CD14-positive monocyte (primary cell): ENCODE measurements at regions not wholly inside any gene's neighbourhood (a gene's known extent, or its start where the extent isn't known, plus 50 kb on each side); places are given as distances from the start of the nearest gene placed in this dataset.

Experiments
- DNase-seq, 3 donors: peaks; one replicate each; pipeline ENCODE4 v3.0.0-alpha.2; 2011 to 2022
- H2AFZ ChIP-seq: 2 replicates; pipeline ENCODE4 v1.6.0; 2012; ENCODE audit warnings: mild to moderate bottlenecking, low read depth, low read length, inconsistent platforms; ENCODE audit not compliant: insufficient read depth, poor library complexity, severe bottlenecking
- H3K27ac ChIP-seq, 2 donors: 1 replicate in 1 of 2; 2 replicates in 1 of 2; pipeline ENCODE4 v1.5.1; 2012 to 2013; ENCODE audit warnings: low read length in 2 of 2, control low read depth in 1 of 2, inconsistent platforms in 1 of 2, low read depth in 1 of 2, mild to moderate bottlenecking in 1 of 2
- H3K27me3 ChIP-seq, 2 donors: one replicate each; pipeline versions ENCODE4 v1.6.0 to v1.6.1; 2011 to 2013; ENCODE audit warnings: low read length in 2 of 2; ENCODE audit not compliant: control insufficient read depth in 2 of 2, insufficient read depth in 2 of 2
- H3K36me3 ChIP-seq, 2 donors: replicated peaks in 1 of 2; 1 replicate in 1 of 2; 2 replicates in 1 of 2; pipeline versions ENCODE4 v1.5.1 to v1.6.1; 2012 to 2013; ENCODE audit warnings: low read length in 2 of 2, control low read depth in 1 of 2, inconsistent platforms in 1 of 2, mild to moderate bottlenecking in 1 of 2; ENCODE audit not compliant: insufficient read depth in 2 of 2, control insufficient read depth in 1 of 2
- H3K4me1 ChIP-seq, 2 donors: 1 replicate in 1 of 2; 2 replicates in 1 of 2; pipeline versions ENCODE4 v1.5.1 to v1.6.1; 2012 to 2013; ENCODE audit warnings: low read length in 2 of 2, control low read depth in 1 of 2, inconsistent platforms in 1 of 2, mild to moderate bottlenecking in 1 of 2, moderate library complexity in 1 of 2; ENCODE audit not compliant: insufficient read depth in 2 of 2, control insufficient read depth in 1 of 2
- H3K4me2 ChIP-seq: replicated peaks from 2 replicates; pipeline ENCODE3; 2012; ENCODE audit warnings: low read length, moderate library complexity, mild to moderate bottlenecking; ENCODE audit not compliant: poor library complexity, severe bottlenecking; ENCODE audit errors: extremely low read depth
- H3K4me3 ChIP-seq, 3 experiments: fragments of 200-600 bp in 1 of 3; sonication (generic) in 1 of 3; replicated peaks in 1 of 3; 1 replicate in 2 of 3; 2 replicates in 1 of 3; pipeline ENCODE4 v1.5.1; 2011 to 2013; ENCODE audit warnings: low read length in 3 of 3, mild to moderate bottlenecking in 3 of 3, control low read depth in 2 of 3, low read depth in 2 of 3, inconsistent platforms in 1 of 3, moderate library complexity in 1 of 3
- H3K79me2 ChIP-seq: 2 replicates; pipeline ENCODE4 v1.6.0; 2012; ENCODE audit warnings: mild to moderate bottlenecking, control low read depth, inconsistent platforms, low read length, moderate library complexity; ENCODE audit not compliant: insufficient read depth
- H3K9ac ChIP-seq: 2 replicates; pipeline ENCODE4 v1.6.0; 2017; ENCODE audit warnings: low read length, mild to moderate bottlenecking; ENCODE audit not compliant: insufficient read depth, poor library complexity, severe bottlenecking
- H3K9me3 ChIP-seq, 2 donors: replicated peaks in 1 of 2; 1 replicate in 1 of 2; 2 replicates in 1 of 2; pipeline versions ENCODE4 v1.5.1 to v1.6.1; 2012 to 2013; ENCODE audit warnings: low read length in 2 of 2, control low read depth in 1 of 2; ENCODE audit not compliant: control insufficient read depth in 1 of 2, insufficient read depth in 1 of 2
- H4K20me1 ChIP-seq: 2 replicates; pipeline ENCODE4 v1.6.0; 2012; ENCODE audit warnings: mild to moderate bottlenecking, low read length, control low read depth, moderate library complexity; ENCODE audit not compliant: insufficient read depth
- H3K27ac Mint-ChIP-seq, 7 donors: one replicate each; pipeline ENCODE4 v1.8.0; 2020; ENCODE audit warnings: mild to moderate bottlenecking in 7 of 7, mixed read lengths in 7 of 7, moderate library complexity in 6 of 7, inconsistent platforms in 2 of 7
- H3K27me3 Mint-ChIP-seq, 3 donors: one replicate each; pipeline ENCODE4 v1.8.0; 2021 to 2022; ENCODE audit warnings: low read depth in 3 of 3, mild to moderate bottlenecking in 3 of 3, mixed read lengths in 3 of 3, moderate library complexity in 3 of 3, inconsistent platforms in 1 of 3
- H3K36me3 Mint-ChIP-seq, 2 donors: one replicate each; pipeline ENCODE4 v1.8.0; 2020; ENCODE audit warnings: mixed read lengths in 2 of 2, inconsistent platforms in 1 of 2, mild to moderate bottlenecking in 1 of 2
- H3K4me1 Mint-ChIP-seq: one replicate; pipeline ENCODE4 v1.8.0; 2020; ENCODE audit warnings: mild to moderate bottlenecking, mixed read lengths
- H3K4me3 Mint-ChIP-seq, 2 donors: one replicate each; pipeline ENCODE4 v1.8.0; 2020; ENCODE audit warnings: mild to moderate bottlenecking in 2 of 2, mixed read lengths in 2 of 2, moderate library complexity in 1 of 2
- H3K9me3 Mint-ChIP-seq, 7 donors: one replicate each; pipeline ENCODE4 v1.8.0; 2020 to 2022; ENCODE audit warnings: mixed read lengths in 7 of 7, mild to moderate bottlenecking in 6 of 7, moderate library complexity in 6 of 7, inconsistent platforms in 2 of 7
- WGBS: methylation state at CpG from one replicate; pipeline ENCODE4 v1.1.5; 2013; ENCODE audit warnings: missing lambda C conversion rate; ENCODE audit not compliant: insufficient coverage; 5-methylcytosine and 5-hydroxymethylcytosine counted together
- intact Hi-C, 2 donors: fragments of 100-400 bp; cut with micrococcal nuclease; formaldehyde crosslinking; loops; one replicate each; pipeline versions ENCODE4 v1.15.0 to v1.15.1; 2023
- TF ChIP-seq, protein P1 (sequence below): fragments of 200-600 bp; IDR thresholded peaks from one replicate; pipeline ENCODE4 v1.8.0; 2022; ENCODE audit warnings: antibody characterized with exemption, mild to moderate bottlenecking

DNA sequence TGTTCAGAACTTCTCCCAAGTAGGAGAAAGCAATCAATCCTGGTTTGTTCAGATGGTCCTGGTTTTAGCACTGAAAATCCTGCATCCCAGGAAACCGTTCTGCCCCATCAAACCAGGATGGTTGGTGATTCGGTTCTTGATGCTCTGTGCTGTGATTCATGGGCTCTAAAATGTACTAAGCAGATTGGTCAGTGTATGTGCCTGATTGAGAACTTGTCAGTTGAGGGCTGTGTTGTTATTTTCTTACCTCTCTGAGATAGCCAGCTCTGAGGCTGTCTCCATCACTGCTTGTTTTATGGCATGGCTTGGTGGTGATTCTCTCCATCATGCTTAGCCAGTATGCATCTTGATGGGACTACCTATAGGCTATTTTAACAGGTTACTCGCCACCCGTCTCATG is 246.9 kb upstream of the RBFOX1 start:
- H3K36me3 Mint-ChIP-seq = no peaks in the 10 kb centered on the region
- Histone ChIP-seq H3K79me2 (no peaks in the 10 kb centered on the region), H3K4me2 (no peak overlapping the region), H3K36me3 (no peaks in the 10 kb centered on the region), H3K4me1 (no peaks in the 10 kb centered on the region), H2AFZ (no peak overlapping the region), H3K9ac (no peak overlapping the region), H3K4me3 (no peak overlapping the region), H3K27ac (no peak overlapping the region), H3K9me3 (no peaks in the 10 kb centered on the region), H4K20me1 (no peaks in the 10 kb centered on the region), H3K27me3 (peaks cover 0 to 7% of the 10 kb centered on the region in 2 donors)
- H3K4me3 Mint-ChIP-seq = no peak overlapping the region
- H3K27me3 Mint-ChIP-seq = peaks cover 7 to 15% (median 8%) of the 10 kb centered on the region in 3 donors
- 71% methylated on average over 1 of the region's 4 CpGs for WGBS
- DNase-seq = no peak
- H3K4me1 Mint-ChIP-seq = no peaks in the 10 kb centered on the region
- H3K27ac Mint-ChIP-seq = no peak overlapping the region
- intact Hi-C loops = no loop called here
- TF ChIP-seq, protein P1, sequence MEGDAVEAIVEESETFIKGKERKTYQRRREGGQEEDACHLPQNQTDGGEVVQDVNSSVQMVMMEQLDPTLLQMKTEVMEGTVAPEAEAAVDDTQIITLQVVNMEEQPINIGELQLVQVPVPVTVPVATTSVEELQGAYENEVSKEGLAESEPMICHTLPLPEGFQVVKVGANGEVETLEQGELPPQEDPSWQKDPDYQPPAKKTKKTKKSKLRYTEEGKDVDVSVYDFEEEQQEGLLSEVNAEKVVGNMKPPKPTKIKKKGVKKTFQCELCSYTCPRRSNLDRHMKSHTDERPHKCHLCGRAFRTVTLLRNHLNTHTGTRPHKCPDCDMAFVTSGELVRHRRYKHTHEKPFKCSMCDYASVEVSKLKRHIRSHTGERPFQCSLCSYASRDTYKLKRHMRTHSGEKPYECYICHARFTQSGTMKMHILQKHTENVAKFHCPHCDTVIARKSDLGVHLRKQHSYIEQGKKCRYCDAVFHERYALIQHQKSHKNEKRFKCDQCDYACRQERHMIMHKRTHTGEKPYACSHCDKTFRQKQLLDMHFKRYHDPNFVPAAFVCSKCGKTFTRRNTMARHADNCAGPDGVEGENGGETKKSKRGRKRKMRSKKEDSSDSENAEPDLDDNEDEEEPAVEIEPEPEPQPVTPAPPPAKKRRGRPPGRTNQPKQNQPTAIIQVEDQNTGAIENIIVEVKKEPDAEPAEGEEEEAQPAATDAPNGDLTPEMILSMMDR = no peak
- peaks cover 0 to 4% (median 0%) of the 10 kb centered on the region in 7 donors for H3K9me3 Mint-ChIP-seq

DNA sequence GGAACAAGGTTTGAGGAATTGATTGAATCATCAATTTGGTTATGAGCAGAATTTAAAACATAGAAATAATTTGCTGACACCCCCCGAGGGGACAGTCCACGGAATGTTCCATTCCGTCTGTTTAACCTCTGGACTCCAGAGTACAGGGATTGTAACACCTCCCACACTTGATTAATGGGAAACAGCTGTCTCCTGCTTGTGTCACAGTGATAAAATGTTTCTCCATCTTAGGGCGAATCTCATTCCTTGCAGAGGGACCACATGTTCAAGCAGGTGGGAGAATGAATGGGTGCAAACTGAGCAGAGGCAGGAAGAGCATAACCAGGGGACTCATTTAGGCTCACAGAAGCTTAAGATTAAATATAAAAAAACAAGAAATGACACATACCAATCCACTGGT is 249.5 kb upstream of the RBFOX1 start:
- H3K4me1 ChIP-seq = no peaks in the 10 kb centered on the region
- no peaks in the 10 kb centered on the region for H4K20me1 ChIP-seq
- Mint-ChIP-seq H3K36me3 (no peaks in the 10 kb centered on the region), H3K4me3 (no peak overlapping the region), H3K27me3 (peaks cover 5 to 9% (median 6%) of the 10 kb centered on the region in 3 donors), H3K27ac (no peak overlapping the region), H3K9me3 (peaks cover 0 to 4% (median 0%) of the 10 kb centered on the region in 7 donors), H3K4me1 (no peaks in the 10 kb centered on the region)
- no peaks in the 10 kb centered on the region for H3K79me2 ChIP-seq
- intact Hi-C loops = no loop called here
- TF ChIP-seq, protein P1 = no peak
- H3K27me3 ChIP-seq = peaks cover 0 to 6% of the 10 kb centered on the region in 2 donors
- no peak overlapping the region for H2AFZ ChIP-seq
- no peaks in the 10 kb centered on the region for H3K9me3 ChIP-seq
- no peak overlapping the region for H3K4me2 ChIP-seq
- H3K27ac ChIP-seq = no peak overlapping the region
- no CpG with 5 or more reads among the region's 4 CpGs for WGBS
- no peak overlapping the region for H3K4me3 ChIP-seq
- no peak for DNase-seq
- no peaks in the 10 kb centered on the region for H3K36me3 ChIP-seq
- H3K9ac ChIP-seq = no peak overlapping the region
